Middle frontal gyrus (tissue), 1 donor: ENCODE measurements at regions not wholly inside any gene's neighbourhood (a gene's known extent, or its start where the extent isn't known, plus 50 kb on each side); places are given as distances from the start of the nearest gene placed in this dataset.

Experiments used
- DNase-seq: peaks from one replicate; pipeline ENCODE4 v3.0.0-alpha.2; 2015; ENCODE audit warnings: low spot score; ENCODE audit errors: extremely low spot score

- no peak for DNase-seq
These were observed 311.4 kb downstream of the EPM2A start for GRCh38 chr6:145423936-145424335.

GRCh38 chr6:145427232-145427631 is 308.1 kb downstream of the EPM2A start:
- DNase-seq, result no peak

GRCh38 chr6:145428706-145429105 is 306.6 kb downstream of the EPM2A start:
- no peak for DNase-seq

DNA sequence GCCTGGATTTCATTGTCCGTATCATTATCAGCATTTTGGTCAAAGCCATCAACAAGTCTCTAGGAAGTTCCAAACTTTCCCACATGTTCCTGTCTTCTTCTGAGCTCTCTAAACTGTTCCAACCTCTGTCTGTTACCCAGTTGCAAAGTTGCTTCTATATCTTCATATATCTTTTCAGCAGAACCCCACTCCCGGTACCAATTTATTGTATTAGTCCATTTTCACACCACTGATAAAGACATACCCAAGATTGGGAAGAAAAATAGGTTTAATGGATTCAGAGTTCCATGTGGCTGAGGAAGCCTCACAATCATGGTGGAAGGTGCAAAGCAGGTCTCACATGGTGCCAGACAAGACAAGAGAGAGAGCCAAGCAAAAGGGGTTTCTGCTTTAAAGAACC is 293.2 kb downstream of the EPM2A start:
- no peak for DNase-seq

DNA sequence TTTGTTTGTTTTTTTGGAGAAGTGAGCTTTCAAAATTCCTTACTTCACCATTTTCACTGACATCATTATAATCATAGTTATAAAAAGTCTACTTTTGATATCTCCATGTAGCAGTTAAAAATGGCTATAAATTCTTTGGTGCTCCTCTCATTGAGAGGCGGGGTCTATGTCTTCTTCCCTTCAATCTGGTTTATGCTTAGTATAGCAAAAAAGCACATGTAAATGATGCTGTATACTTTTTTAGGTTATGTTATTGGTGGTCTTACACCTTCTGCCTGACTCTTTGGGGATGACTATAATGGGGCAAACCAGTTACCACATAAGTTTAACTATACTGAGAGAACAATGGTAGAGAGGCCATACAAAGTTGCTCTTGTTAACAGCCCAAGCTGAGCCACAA is 289.6 kb downstream of the EPM2A start:
- DNase-seq, result no peak

DNA sequence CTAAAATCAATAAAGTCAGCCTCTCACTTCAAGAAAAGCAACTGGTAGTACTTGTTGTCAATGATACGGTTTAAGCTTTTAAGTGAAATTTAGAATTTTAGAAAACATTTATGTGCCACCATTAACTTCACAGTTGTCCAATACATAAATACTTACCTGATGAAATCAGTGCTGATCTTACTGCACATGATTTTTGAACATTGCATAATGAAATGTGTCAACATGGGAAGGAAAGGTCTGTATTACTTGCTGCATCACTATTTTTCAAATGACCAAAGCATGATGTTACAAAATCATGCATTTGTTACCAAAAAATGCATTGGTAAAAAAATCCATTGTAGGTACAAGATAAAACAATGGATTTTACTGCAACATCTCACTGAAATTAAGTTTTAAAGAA is 284.3 kb downstream of the EPM2A start:
- no peak for DNase-seq

- no peak for DNase-seq
These were observed 281.9 kb downstream of the EPM2A start for GRCh38 chr6:145453376-145453775.

DNA sequence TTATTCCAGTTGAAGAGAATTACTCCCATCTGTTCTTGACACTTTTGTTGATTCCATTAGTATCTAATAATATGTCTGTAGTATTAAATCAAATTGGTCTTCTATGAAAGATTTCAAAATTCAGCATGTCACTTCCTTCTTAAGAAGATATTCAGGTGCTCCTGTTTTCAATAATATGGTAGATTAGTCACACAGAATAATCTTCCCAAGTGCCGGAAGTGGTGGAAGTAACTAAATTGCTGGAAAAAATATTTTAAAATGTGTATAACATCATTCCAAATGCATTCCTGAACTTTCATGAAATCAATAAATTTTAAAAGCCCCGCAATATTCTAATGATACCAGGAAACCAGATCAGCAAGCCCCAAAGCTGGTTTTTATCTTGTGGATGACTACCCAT is 281.3 kb downstream of the EPM2A start:
- no peak for DNase-seq

- DNase-seq, result no peak
These were observed 277.8 kb downstream of the EPM2A start for GRCh38 chr6:145457556-145457955.

- no peak for DNase-seq
These were observed 266.8 kb downstream of the EPM2A start for GRCh38 chr6:145468534-145468933.

- no peak for DNase-seq
These were observed 266.3 kb downstream of the EPM2A start for GRCh38 chr6:145469021-145469420.

DNA sequence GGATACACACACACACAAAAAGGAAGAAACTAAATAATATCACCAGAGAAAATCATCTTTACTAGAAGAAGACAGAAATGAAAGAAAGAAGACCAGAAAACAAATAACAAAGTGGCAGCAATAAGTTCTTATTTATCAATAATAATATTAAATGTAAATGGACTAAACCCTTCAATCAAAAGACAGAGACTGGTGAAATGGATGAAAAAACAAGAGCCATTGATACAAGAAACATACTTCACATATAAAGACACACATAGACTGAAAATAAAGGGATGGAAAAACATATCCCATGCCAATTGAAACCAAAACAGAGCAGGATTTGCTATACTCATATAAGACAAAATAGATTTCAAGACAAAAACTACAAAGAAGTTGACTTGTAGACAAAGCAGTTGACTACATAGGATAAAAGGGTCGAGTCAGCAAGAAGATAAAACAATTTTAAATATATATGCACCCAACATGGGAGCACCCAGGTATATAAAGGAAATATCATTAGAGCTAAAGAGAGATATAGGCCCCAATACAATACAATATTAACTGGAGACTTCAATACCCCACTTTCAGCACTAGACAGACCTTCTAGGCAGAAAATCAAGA is 259.4 kb downstream of the EPM2A start:
- no peak for DNase-seq

DNA sequence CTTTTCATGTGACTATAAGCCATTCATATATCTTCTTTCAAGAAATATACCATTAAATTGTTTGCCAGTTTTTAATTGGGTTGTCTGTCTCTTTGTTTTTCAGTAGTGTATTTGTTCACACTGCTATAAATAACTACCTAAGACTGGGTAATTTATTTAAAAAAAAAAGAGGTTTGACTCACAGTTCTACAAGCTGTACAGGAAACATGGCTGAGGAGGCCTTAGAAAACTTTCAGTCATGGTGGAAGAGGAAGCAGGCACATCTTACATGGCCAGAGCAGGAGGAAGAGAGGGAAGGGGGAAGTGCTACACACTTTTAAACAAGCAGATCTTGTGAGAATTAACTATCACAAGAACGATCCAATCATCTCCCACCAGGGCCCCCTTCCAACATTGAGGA is 255.3 kb downstream of the EPM2A start:
- DNase-seq, result no peak

DNA sequence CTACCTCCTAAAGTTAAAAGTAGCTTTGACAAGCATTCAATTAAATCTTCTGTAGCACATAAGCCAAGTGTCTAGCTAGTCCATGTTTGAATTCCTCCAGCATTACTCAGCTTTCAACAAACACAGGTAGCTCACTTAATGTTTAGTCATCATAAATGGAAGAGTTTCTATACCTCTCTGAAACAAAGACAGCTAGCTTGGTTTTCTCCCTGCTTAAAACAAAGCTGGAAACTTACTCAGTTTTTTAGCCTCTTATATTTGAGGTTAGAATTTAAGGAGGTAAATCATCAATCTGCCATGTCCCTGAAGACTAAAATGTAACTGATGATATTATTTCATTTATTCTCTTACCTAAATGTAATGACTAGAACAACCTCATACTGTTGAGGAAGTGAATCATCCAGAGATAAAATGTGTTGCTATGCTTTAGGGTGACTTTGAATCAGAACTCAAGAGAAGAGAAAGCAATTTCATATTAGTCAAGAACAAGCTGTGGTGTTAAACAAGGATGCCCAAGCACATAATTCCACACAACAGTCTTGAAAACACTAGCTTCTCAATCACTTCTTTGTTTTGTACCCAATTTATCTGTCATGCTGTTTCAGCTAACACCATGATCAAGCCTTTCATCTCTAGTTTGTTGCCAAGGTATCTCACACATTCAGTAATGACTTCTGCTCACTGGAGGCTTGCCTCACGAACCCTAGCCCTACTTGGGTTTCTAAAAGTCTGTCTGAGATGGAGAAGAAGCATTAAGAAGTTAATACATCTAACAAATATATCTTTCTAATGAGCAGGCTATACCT is 251.9 kb downstream of the EPM2A start:
- DNase-seq, result no peak

DNA sequence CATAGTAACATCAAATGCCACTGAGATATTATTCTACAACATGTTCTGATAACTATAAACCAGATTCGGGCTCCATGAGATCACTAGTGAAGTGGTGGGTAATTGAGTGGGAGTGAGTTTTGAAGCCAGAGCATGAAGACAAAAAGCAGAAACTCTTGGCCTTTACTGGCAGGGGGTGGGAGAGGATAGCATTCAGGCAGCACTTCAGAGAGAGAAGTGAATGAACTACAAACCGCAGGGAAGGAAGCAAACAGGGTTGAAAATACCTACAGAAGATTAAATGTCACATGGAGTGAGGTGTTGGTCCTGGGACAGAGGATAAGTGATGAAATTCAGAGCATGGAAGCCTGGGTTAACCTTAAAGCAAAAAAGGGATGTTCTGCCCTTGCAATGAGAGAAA is 250.0 kb downstream of the EPM2A start:
- no peak for DNase-seq

DNA sequence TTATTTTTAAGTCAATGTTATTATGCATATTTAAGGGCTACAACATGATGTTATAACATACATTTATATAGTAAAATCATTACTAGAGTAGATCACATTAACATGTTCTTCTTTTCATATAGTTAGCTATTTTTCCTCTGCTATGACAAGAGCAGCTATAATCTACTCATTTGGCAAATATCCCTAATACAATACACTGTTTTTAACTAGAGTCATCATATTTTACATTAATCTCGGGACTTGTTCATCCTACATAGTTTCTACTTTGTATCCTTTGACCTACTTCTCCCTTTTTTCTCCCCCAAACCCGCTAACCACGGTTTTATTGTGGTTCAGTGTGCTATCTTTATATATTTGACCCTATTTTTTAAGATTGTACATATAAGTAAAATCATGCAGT is 249.0 kb downstream of the EPM2A start:
- no peak for DNase-seq

DNA sequence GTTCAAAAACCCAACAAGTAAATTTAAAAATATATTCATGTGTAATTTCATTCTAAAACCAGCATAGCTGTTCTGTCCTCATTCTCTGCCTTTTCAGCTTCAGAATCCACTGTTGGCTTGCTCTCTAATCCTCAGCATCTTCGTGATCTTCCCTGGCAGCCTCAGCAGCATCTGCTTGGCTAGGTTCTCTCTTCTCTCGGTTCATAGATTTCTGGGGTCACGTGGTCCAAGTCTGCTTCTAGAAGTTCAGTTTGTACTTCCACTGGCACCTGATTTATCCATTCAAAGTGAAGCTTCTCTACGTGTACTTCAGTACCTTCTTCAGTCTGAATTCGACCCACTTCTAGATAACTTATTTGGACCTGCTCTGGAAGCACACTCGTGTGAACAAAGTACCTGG is 245.7 kb downstream of the EPM2A start:
- no peak for DNase-seq

GRCh38 chr6:145490068-145490467 is 245.3 kb downstream of the EPM2A start:
- no peak for DNase-seq

- no peak for DNase-seq
These were observed 244.2 kb downstream of the EPM2A start for GRCh38 chr6:145491126-145491525.

DNA sequence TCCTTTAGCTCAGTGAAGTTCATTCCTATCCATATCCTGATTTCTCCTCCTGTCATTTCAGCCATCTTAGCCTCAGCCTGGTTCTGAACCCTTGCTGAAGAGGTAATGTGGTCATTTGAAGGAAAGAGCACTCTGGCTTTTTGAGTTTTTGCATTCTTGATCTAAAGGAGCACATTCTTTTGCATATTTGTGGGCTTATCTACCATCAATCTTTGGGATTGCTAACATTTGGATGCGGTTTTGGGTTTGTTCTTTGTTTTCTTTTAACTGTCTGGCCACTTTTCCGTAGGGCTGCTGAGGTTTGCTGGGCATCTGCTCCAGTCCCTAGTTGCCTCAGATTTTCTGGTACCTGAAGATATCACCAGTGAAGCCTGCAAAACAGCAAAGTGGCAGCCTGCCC is 238.3 kb downstream of the EPM2A start:
- DNase-seq, result no peak

GRCh38 chr6:145498425-145498824 is 236.9 kb downstream of the EPM2A start:
- DNase-seq, result no peak

- no peak for DNase-seq
These were observed 232.9 kb downstream of the EPM2A start for GRCh38 chr6:145502416-145502815.

GRCh38 chr6:145506136-145506535 is 229.2 kb downstream of the EPM2A start:
- no peak for DNase-seq
